Thyroid gland (tissue), 4 donors: ENCODE measurements at regions not wholly inside any gene's neighbourhood (a gene's known extent, or its start where the extent isn't known, plus 50 kb on each side); places are given as distances from the start of the nearest gene placed in this dataset.

Source experiments
- DNase-seq, 2 donors: peaks; one replicate each; pipeline ENCODE4 v3.0.0-alpha.2; 2019
- H3K27ac ChIP-seq, 3 donors: fragments of 200-600 bp; sonication (generic); 1 replicate in 2 of 3; 2 replicates in 1 of 3; pipeline ENCODE4 v1.5.1; 2016 to 2019; ENCODE audit warnings: mild to moderate bottlenecking in 1 of 3, moderate library complexity in 1 of 3
- H3K27me3 ChIP-seq: fragments of 200-600 bp; sonication (generic); one replicate; pipeline ENCODE4 v1.5.1; 2019
- H3K36me3 ChIP-seq, 2 donors: fragments of 200-600 bp; sonication (generic); one replicate each; pipeline ENCODE4 v1.5.1; 2016 to 2019
- H3K4me1 ChIP-seq, 2 donors: fragments of 200-600 bp; sonication (generic); one replicate each; pipeline ENCODE4 v1.5.1; 2017 to 2019
- H3K4me3 ChIP-seq, 3 donors: fragments of 200-600 bp; sonication (generic); replicated peaks in 1 of 3; 1 replicate in 2 of 3; 2 replicates in 1 of 3; pipeline ENCODE4 v1.5.1; 2016; ENCODE audit warnings: mild to moderate bottlenecking in 1 of 3
- H3K9me3 ChIP-seq: fragments of 200-600 bp; sonication (generic); one replicate; pipeline ENCODE4 v1.5.1; 2017
- POLR2A ChIP-seq, 2 donors: fragments of 450-650 bp; IDR thresholded peaks; one replicate each; pipeline ENCODE4 v1.6.1; 2017; ENCODE audit warnings: antibody characterized with exemption in 2 of 2, mild to moderate bottlenecking in 2 of 2, moderate library complexity in 1 of 2
- WGBS, 2 donors: methylation state at CpG; one replicate each; pipeline ENCODE4 v1.1.5; 2017; 5-methylcytosine and 5-hydroxymethylcytosine counted together
- intact Hi-C: fragments of 100-400 bp; cut with DNase I; formaldehyde crosslinking; loops from one replicate; pipeline ENCODE4 v1.15.1; 2023
- TF ChIP-seq, protein P1 (sequence below), 6 experiments: fragments of 200-600 bp in 3 of 6; fragments of 450-650 bp in 3 of 6; sonication (generic) in 3 of 6; IDR thresholded peaks; one replicate each; pipeline ENCODE4 v1.5.1; 2016 to 2019; ENCODE audit warnings: antibody characterized with exemption in 6 of 6, mild to moderate bottlenecking in 2 of 6, inconsistent platforms in 1 of 6, moderate library complexity in 1 of 6

GRCh38 chr3:162021206-162021605 is 524.6 kb downstream of the OTOL1 start:
- Histone ChIP-seq H3K27ac (no peak overlapping the region), H3K4me3 (no peak overlapping the region), H3K27me3 (no peaks in the 10 kb centered on the region), H3K36me3 (no peaks in the 10 kb centered on the region), H3K9me3 (no peaks in the 10 kb centered on the region), H3K4me1 (no peaks in the 10 kb centered on the region)
- DNase-seq: no peak
- TF ChIP-seq POLR2A (IDR thresholded peaks at IDR 0.05): no peak
- TF ChIP-seq, protein P1, sequence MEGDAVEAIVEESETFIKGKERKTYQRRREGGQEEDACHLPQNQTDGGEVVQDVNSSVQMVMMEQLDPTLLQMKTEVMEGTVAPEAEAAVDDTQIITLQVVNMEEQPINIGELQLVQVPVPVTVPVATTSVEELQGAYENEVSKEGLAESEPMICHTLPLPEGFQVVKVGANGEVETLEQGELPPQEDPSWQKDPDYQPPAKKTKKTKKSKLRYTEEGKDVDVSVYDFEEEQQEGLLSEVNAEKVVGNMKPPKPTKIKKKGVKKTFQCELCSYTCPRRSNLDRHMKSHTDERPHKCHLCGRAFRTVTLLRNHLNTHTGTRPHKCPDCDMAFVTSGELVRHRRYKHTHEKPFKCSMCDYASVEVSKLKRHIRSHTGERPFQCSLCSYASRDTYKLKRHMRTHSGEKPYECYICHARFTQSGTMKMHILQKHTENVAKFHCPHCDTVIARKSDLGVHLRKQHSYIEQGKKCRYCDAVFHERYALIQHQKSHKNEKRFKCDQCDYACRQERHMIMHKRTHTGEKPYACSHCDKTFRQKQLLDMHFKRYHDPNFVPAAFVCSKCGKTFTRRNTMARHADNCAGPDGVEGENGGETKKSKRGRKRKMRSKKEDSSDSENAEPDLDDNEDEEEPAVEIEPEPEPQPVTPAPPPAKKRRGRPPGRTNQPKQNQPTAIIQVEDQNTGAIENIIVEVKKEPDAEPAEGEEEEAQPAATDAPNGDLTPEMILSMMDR (IDR thresholded peaks at IDR 0.05): no peak
- intact Hi-C loops: no loop called here
- 80 to 82% methylated on average over 4 of the region's 4 CpGs for WGBS, 2 donors

DNA sequence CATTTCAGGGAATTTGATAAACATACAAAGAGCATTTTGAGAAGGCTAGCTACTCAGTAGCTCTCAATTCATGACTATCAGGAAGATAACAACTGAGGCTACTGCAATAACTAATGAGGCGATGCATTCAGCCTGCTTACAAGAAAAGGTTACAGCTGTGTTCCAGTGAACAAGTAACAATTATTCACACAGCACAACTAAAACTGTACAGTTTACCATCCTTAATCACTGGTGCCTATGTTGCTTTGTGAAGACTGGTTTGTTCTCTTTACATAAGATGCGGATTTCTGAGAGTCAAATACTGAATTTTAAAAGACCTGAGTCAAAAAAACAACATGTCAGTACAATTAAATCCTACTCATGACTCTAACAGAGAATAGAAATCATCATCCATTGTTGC is 526.3 kb downstream of the OTOL1 start:
- Histone ChIP-seq H3K9me3 (no peaks in the 10 kb centered on the region), H3K36me3 (no peaks in the 10 kb centered on the region), H3K4me1 (no peaks in the 10 kb centered on the region), H3K4me3 (no peak overlapping the region), H3K27me3 (no peaks in the 10 kb centered on the region), H3K27ac (no peak overlapping the region)
- 88 to 91% methylated on average over 2 of the region's 2 CpGs for WGBS, 2 donors
- no peak for DNase-seq
- no peak for TF ChIP-seq POLR2A (IDR thresholded peaks at IDR 0.05)
- intact Hi-C loops: no loop called here

GRCh38 chr3:162029736-162030135 is 533.1 kb downstream of the OTOL1 start:
- 76 to 83% methylated on average over 3 of the region's 3 CpGs for WGBS, 2 donors
- intact Hi-C loops: no loop called here
- Histone ChIP-seq H3K27ac (no peak overlapping the region), H3K27me3 (no peaks in the 10 kb centered on the region), H3K4me1 (no peaks in the 10 kb centered on the region), H3K36me3 (no peaks in the 10 kb centered on the region), H3K9me3 (no peaks in the 10 kb centered on the region), H3K4me3 (no peak overlapping the region)
- no peak for DNase-seq
- TF ChIP-seq, protein P1 (IDR thresholded peaks at IDR 0.05): no peak
- no peak for TF ChIP-seq POLR2A (IDR thresholded peaks at IDR 0.05)

DNA sequence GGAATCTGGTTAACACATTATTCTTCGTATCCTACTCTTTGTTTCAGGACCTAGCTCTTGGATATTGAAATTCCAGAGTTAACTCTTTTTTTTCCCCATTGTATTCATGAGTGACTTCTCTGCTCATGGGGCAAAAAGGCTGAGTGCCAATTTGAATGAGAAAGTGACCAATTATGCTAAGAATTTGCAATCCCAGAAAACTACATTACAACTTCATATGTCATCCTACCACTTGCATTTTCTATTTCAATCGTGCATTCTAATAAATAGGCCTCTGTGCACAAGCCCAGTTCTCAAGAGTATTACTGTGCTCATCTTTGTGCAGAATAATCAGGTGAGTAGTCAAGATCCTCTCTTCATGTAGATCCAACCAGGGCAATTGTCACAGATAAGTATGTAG is 537.8 kb downstream of the OTOL1 start:
- intact Hi-C loops: no loop called here
- 74 to 75% methylated on average over 2 of the region's 2 CpGs for WGBS, 2 donors
- Histone ChIP-seq H3K9me3 (no peaks in the 10 kb centered on the region), H3K27ac (no peak overlapping the region), H3K36me3 (no peaks in the 10 kb centered on the region), H3K4me3 (no peak overlapping the region), H3K4me1 (no peaks in the 10 kb centered on the region), H3K27me3 (no peaks in the 10 kb centered on the region)
- TF ChIP-seq POLR2A (IDR thresholded peaks at IDR 0.05): no peak
- TF ChIP-seq, protein P1 (IDR thresholded peaks at IDR 0.05): no peak
- no peak for DNase-seq

DNA sequence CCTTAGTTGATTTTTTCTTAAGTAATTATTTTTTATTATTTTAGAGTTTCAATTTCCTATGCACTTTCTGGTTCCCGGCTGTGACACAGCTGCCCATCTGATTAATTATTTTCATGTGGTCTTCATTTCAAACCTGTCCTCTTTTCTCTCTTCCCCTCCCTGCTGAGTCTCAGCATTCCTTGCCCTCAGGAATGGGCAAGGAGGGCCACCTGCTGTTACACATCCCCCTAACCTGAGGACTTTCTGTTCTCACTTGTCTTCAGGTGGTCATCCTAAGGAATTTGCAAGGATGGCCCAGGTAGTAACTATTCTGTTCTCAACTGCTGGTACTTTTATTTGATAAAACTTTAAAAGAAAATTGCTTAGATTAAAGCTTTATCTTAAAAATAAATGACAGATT is 545.0 kb downstream of the OTOL1 start:
- no peaks in the 10 kb centered on the region for H3K27me3 ChIP-seq
- TF ChIP-seq POLR2A (IDR thresholded peaks at IDR 0.05): no peak
- TF ChIP-seq, protein P1 (IDR thresholded peaks at IDR 0.05): no peak
- H3K36me3 ChIP-seq: no peaks in the 10 kb centered on the region
- no peak overlapping the region for H3K4me3 ChIP-seq
- H3K4me1 ChIP-seq: no peaks in the 10 kb centered on the region
- no peaks in the 10 kb centered on the region for H3K9me3 ChIP-seq
- 63 to 70% methylated on average over 1 of the region's 1 CpG for WGBS, 2 donors
- intact Hi-C loops: no loop called here
- no peak overlapping the region for H3K27ac ChIP-seq
- DNase-seq: no peak

DNA sequence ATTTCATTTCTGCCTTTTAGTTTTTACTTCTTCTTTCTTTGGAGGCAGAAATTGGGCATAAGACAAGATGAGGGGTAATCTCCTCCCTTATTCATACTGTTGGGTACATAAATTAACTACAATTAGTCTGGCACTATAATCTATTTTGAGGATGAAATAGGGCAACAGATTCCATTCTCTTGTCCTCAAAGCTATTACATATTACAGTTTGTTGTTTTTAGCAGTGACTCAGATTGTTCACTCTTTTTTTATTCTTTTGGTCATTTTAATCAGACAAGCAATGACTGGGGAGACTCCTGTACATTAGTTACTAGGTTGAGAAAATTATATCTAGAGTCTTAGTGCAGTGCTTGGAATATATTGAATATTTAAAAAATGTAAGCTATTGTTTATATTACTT is 556.0 kb downstream of the OTOL1 start:
- TF ChIP-seq POLR2A (IDR thresholded peaks at IDR 0.05): no peak
- TF ChIP-seq, protein P1 (IDR thresholded peaks at IDR 0.05): no peak
- H3K4me1 ChIP-seq: no peaks in the 10 kb centered on the region
- DNase-seq: no peak
- H3K27ac ChIP-seq: no peak overlapping the region
- H3K9me3 ChIP-seq: no peaks in the 10 kb centered on the region
- H3K27me3 ChIP-seq: no peaks in the 10 kb centered on the region
- H3K36me3 ChIP-seq: no peaks in the 10 kb centered on the region
- no peak overlapping the region for H3K4me3 ChIP-seq
- intact Hi-C loops: no loop called here
